Kidney (tissue), 13 donors: ENCODE measurements at regions not wholly inside any gene's neighbourhood (a gene's known extent, or its start where the extent isn't known, plus 50 kb on each side); places are given as distances from the start of the nearest gene placed in this dataset.

Source experiments
- DNase-seq, 5 donors: peaks; one replicate each; pipeline ENCODE4 v3.0.0-alpha.2; 2013 to 2020
- FAIRE-seq: peaks from 2 replicates; lab custom pipeline; 2012; peaks lifted over from hg19 to GRCh38; lab: Jason Lieb, UNC
- H3K27ac ChIP-seq, 2 donors: one replicate each; pipeline ENCODE4 v1.7.0; 2013; ENCODE audit warnings: low read depth in 2 of 2, low read length in 2 of 2, inconsistent platforms in 1 of 2
- H3K27me3 ChIP-seq: one replicate; pipeline ENCODE4 v1.7.1; 2013; ENCODE audit warnings: low read length, inconsistent platforms; ENCODE audit not compliant: control insufficient read depth, insufficient read depth
- H3K36me3 ChIP-seq, 3 donors: one replicate each; pipeline versions ENCODE4 v1.7.0 to v1.7.1; 2013; ENCODE audit warnings: low read length in 3 of 3, control low read depth in 1 of 3, inconsistent platforms in 1 of 3; ENCODE audit not compliant: insufficient read depth in 3 of 3, control insufficient read depth in 2 of 3
- H3K4me1 ChIP-seq, 3 donors: one replicate each; pipeline versions ENCODE4 v1.7.0 to v1.7.1; 2013; ENCODE audit warnings: low read length in 3 of 3, inconsistent platforms in 1 of 3, low read depth in 1 of 3; ENCODE audit not compliant: control insufficient read depth in 2 of 3, insufficient read depth in 2 of 3
- H3K4me3 ChIP-seq, 3 donors: one replicate each; pipeline versions ENCODE4 v1.7.0 to v1.8.1; 2013; ENCODE audit warnings: low read length in 3 of 3, control low read depth in 1 of 3, inconsistent platforms in 1 of 3
- H3K9ac ChIP-seq, 3 donors: one replicate each; pipeline versions ENCODE4 v1.7.0 to v1.7.1; 2013; ENCODE audit warnings: low read length in 3 of 3, control low read depth in 1 of 3, inconsistent platforms in 1 of 3
- H3K9me3 ChIP-seq, 3 donors: one replicate each; pipeline versions ENCODE4 v1.7.0 to v1.7.1; 2013; ENCODE audit warnings: low read length in 3 of 3, control low read depth in 1 of 3, inconsistent platforms in 1 of 3; ENCODE audit not compliant: control insufficient read depth in 2 of 3, insufficient read depth in 1 of 3
- CTCF ChIP-seq: IDR thresholded peaks from 3 replicates; pipeline ENCODE4 v1.5.1; 2012; ENCODE audit warnings: mild to moderate bottlenecking, moderate library complexity, borderline replicate concordance; ENCODE audit not compliant: insufficient read depth; ENCODE audit errors: extremely low read depth
- intact Hi-C: fragments of 100-400 bp; cut with DNase I; formaldehyde crosslinking; loops from one replicate; pipeline ENCODE4 v1.11.1; 2022
- donor health status: control.
- donor health status: control.
- donor health status: control.
- donor health status: control.
- donor health status: control.
- donor health status: DM: yes; HTN: yes; CAD: no.
- donor health status: Normal renal cell carcinoma (clear cell type).

GRCh38 chr2:120847700-120848321 lies 112.1 kb downstream of the GLI2 start:
- Histone ChIP-seq H3K36me3 (no peaks in the 10 kb centered on the region), H3K27me3 (no peaks in the 10 kb centered on the region), H3K27ac (no peak overlapping the region), H3K4me3 (no peak overlapping the region), H3K4me1 (no peaks in the 10 kb centered on the region), H3K9ac (no peak overlapping the region), H3K9me3 (peaks cover 0 to 11% (median 7%) of the 10 kb centered on the region in 3 donors)
- peak; percentile 75 to 87 (median 80) for DNase-seq
- no peak for FAIRE-seq
- intact Hi-C loops = no loop called here
- TF ChIP-seq CTCF = no peak

DNA sequence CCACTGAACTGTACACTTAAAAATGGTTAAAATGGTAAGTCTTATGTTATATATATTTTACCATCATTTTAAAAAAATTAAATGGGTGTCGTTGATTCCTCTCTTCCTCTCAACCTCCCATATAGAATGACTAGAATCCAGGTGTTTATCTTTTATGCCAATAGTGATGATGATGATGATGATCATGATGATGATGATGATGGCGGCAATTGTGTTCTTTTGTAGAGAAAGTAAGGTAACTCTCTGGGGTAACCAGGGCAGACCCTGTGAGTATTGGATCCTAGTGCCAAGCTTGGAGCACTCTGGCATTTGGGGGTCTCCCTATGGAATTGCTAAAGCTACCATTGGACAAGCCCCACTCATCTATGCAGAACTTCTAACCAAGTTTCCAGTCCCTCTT lies 113.6 kb downstream of the GLI2 start:
- no peak overlapping the region for H3K4me3 ChIP-seq
- FAIRE-seq (no peak), DNase-seq (no peak)
- H3K27me3 ChIP-seq = no peaks in the 10 kb centered on the region
- H3K9ac ChIP-seq = no peak overlapping the region
- peaks cover 0 to 11% (median 7%) of the 10 kb centered on the region in 3 donors for H3K9me3 ChIP-seq
- H3K36me3 ChIP-seq = no peaks in the 10 kb centered on the region
- no peak overlapping the region for H3K27ac ChIP-seq
- intact Hi-C loops = no loop called here
- TF ChIP-seq CTCF = no peak
- H3K4me1 ChIP-seq = no peaks in the 10 kb centered on the region

GRCh38 chr2:120850551-120850950 lies 114.9 kb downstream of the GLI2 start:
- Histone ChIP-seq H3K36me3 (no peaks in the 10 kb centered on the region), H3K27me3 (no peaks in the 10 kb centered on the region), H3K4me1 (no peaks in the 10 kb centered on the region), H3K27ac (no peak overlapping the region), H3K9me3 (peaks cover 0 to 11% (median 7%) of the 10 kb centered on the region in 3 donors), H3K4me3 (no peak overlapping the region), H3K9ac (no peak overlapping the region)
- FAIRE-seq = no peak
- intact Hi-C loops = no loop called here
- no peak for DNase-seq
- TF ChIP-seq CTCF = no peak
